Tibial nerve (tissue), 4 donors: ENCODE measurements at regions not wholly inside any gene's neighbourhood (a gene's known extent, or its start where the extent isn't known, plus 50 kb on each side); places are given as distances from the start of the nearest gene placed in this dataset.

Experiments used
- DNase-seq, 2 donors: peaks; one replicate each; pipeline ENCODE4 v3.0.0-alpha.2; 2019; ENCODE audit warnings: low spot score in 2 of 2
- H3K27ac ChIP-seq, 4 donors: fragments of 200-600 bp; sonication (generic) in 3 of 4; one replicate each; pipeline ENCODE4 v1.5.1; 2017 to 2019; ENCODE audit warnings: mild to moderate bottlenecking in 1 of 4
- H3K27me3 ChIP-seq, 2 donors: fragments of 200-600 bp; sonication (generic) in 1 of 2; one replicate each; pipeline versions ENCODE4 v1.5.1 to v1.6.0; 2017 to 2019
- H3K36me3 ChIP-seq, 3 donors: fragments of 200-600 bp; sonication (generic); one replicate each; pipeline ENCODE4 v1.5.1; 2018 to 2019
- H3K4me1 ChIP-seq, 4 donors: fragments of 200-600 bp; sonication (generic) in 3 of 4; one replicate each; pipeline ENCODE4 v1.5.1; 2017 to 2019
- H3K4me3 ChIP-seq, 4 donors: fragments of 200-600 bp; sonication (generic) in 3 of 4; one replicate each; pipeline ENCODE4 v1.5.1; 2017 to 2019; ENCODE audit warnings: mild to moderate bottlenecking in 1 of 4, moderate library complexity in 1 of 4
- H3K9me3 ChIP-seq, 4 donors: fragments of 200-600 bp; sonication (generic) in 3 of 4; one replicate each; pipeline ENCODE4 v1.5.1; 2017 to 2019
- EP300 ChIP-seq, 2 donors: sonication (generic); formaldehyde crosslinking; IDR thresholded peaks; one replicate each; pipeline ENCODE4 v1.6.1; 2017; ENCODE audit warnings: antibody characterized with exemption in 2 of 2, mild to moderate bottlenecking in 1 of 2
- POLR2A ChIP-seq, 2 donors: fragments of 450-650 bp; IDR thresholded peaks; one replicate each; pipeline ENCODE4 v1.6.1; 2017; ENCODE audit warnings: antibody characterized with exemption in 2 of 2, mild to moderate bottlenecking in 2 of 2, moderate library complexity in 2 of 2
- WGBS, 2 donors: methylation state at CpG; one replicate each; pipeline ENCODE4 v1.1.5; 2018; 5-methylcytosine and 5-hydroxymethylcytosine counted together
- TF ChIP-seq, protein P1 (sequence below), 5 experiments: fragments of 200-600 bp in 3 of 5; fragments of 450-650 bp in 2 of 5; sonication (generic) in 3 of 5; IDR thresholded peaks; one replicate each; pipeline ENCODE4 v1.5.1; 2016 to 2019; ENCODE audit warnings: antibody characterized with exemption in 5 of 5, mild to moderate bottlenecking in 3 of 5, moderate library complexity in 2 of 5

- Histone ChIP-seq H3K4me1 (no peaks in the 10 kb centered on the region), H3K36me3 (no peaks in the 10 kb centered on the region), H3K27ac (no peak overlapping the region), H3K9me3 (peaks cover 0 to 5% (median 1%) of the 10 kb centered on the region in 4 donors), H3K4me3 (no peak overlapping the region), H3K27me3 (no peaks in the 10 kb centered on the region)
- no peak for DNase-seq
- TF ChIP-seq POLR2A (IDR thresholded peaks at IDR 0.05) (no peak), EP300 (IDR thresholded peaks at IDR 0.05) (no peak)
- TF ChIP-seq, protein P1, sequence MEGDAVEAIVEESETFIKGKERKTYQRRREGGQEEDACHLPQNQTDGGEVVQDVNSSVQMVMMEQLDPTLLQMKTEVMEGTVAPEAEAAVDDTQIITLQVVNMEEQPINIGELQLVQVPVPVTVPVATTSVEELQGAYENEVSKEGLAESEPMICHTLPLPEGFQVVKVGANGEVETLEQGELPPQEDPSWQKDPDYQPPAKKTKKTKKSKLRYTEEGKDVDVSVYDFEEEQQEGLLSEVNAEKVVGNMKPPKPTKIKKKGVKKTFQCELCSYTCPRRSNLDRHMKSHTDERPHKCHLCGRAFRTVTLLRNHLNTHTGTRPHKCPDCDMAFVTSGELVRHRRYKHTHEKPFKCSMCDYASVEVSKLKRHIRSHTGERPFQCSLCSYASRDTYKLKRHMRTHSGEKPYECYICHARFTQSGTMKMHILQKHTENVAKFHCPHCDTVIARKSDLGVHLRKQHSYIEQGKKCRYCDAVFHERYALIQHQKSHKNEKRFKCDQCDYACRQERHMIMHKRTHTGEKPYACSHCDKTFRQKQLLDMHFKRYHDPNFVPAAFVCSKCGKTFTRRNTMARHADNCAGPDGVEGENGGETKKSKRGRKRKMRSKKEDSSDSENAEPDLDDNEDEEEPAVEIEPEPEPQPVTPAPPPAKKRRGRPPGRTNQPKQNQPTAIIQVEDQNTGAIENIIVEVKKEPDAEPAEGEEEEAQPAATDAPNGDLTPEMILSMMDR (IDR thresholded peaks at IDR 0.05) = no peak
Observed at GRCh38 chr2:145277922-145278321, 758.0 kb upstream of the ZEB2 start.

GRCh38 chr2:145273840-145274239 is 753.9 kb upstream of the ZEB2 start:
- H3K9me3 ChIP-seq = peaks cover 0 to 15% (median 5%) of the 10 kb centered on the region in 4 donors
- H3K27ac ChIP-seq = no peak overlapping the region
- no peak for DNase-seq
- no peaks in the 10 kb centered on the region for H3K4me1 ChIP-seq
- no peaks in the 10 kb centered on the region for H3K36me3 ChIP-seq
- WGBS, 2 donors = 90% methylated on average over 1 of the region's 1 CpG
- H3K27me3 ChIP-seq = no peaks in the 10 kb centered on the region
- TF ChIP-seq POLR2A (IDR thresholded peaks at IDR 0.05) (no peak), EP300 (IDR thresholded peaks at IDR 0.05) (no peak)
- TF ChIP-seq, protein P1 (IDR thresholded peaks at IDR 0.05) = no peak
- H3K4me3 ChIP-seq = no peak overlapping the region

DNA sequence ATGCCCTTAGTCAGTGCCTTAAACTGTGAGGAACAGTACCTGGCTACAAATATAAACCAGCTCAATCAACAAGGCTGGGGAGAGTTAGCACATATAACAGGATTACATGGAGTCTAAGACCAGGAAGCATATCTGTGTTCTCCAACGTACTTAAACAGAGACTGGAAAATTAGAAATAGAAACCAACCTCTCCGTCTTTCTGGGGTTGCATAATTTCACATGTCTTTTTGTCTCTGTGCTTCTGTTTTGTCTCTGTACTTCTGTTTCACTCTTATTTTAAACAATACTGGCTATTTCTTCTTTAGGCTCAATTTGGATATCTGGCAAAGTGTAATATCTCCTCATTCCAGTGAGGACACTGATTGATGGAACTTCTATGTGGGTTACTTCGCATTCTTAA is 749.0 kb upstream of the ZEB2 start:
- H3K27ac ChIP-seq = no peak overlapping the region
- H3K27me3 ChIP-seq = no peaks in the 10 kb centered on the region
- no peaks in the 10 kb centered on the region for H3K4me1 ChIP-seq
- TF ChIP-seq POLR2A (IDR thresholded peaks at IDR 0.05) (no peak), EP300 (IDR thresholded peaks at IDR 0.05) (no peak)
- TF ChIP-seq, protein P1 (IDR thresholded peaks at IDR 0.05) = no peak
- no peak for DNase-seq
- WGBS, 2 donors = 81 to 91% methylated on average over 3 of the region's 3 CpGs
- H3K4me3 ChIP-seq = no peak overlapping the region
- no peaks in the 10 kb centered on the region for H3K36me3 ChIP-seq
- H3K9me3 ChIP-seq = peaks cover 0 to 15% (median 5%) of the 10 kb centered on the region in 4 donors

DNA sequence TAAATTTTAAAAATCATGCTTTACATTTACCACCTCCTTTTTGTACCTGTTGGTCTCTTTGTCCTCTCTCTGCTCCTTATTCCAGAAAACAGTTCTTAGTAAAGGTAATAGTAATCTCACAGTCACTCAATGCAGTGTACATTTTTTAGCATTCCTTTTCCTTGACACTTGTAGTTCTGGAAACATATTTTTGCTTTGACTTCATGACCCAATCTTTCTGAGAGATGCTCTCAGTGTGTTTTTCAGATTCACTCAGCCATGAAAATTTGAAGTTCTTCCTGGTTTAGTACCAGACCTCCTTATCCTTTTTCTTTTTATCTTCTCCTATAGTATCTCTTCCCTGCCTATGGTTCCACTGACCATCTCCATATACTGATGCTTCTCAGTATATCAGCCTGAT is 747.5 kb upstream of the ZEB2 start:
- Histone ChIP-seq H3K4me1 (no peaks in the 10 kb centered on the region), H3K27me3 (no peaks in the 10 kb centered on the region), H3K36me3 (no peaks in the 10 kb centered on the region), H3K4me3 (no peak overlapping the region), H3K9me3 (peaks cover 0 to 8% (median 2%) of the 10 kb centered on the region in 4 donors), H3K27ac (no peak overlapping the region)
- no peak for DNase-seq
- TF ChIP-seq POLR2A (IDR thresholded peaks at IDR 0.05) (no peak), EP300 (IDR thresholded peaks at IDR 0.05) (no peak)
- TF ChIP-seq, protein P1 (IDR thresholded peaks at IDR 0.05) = no peak

DNA sequence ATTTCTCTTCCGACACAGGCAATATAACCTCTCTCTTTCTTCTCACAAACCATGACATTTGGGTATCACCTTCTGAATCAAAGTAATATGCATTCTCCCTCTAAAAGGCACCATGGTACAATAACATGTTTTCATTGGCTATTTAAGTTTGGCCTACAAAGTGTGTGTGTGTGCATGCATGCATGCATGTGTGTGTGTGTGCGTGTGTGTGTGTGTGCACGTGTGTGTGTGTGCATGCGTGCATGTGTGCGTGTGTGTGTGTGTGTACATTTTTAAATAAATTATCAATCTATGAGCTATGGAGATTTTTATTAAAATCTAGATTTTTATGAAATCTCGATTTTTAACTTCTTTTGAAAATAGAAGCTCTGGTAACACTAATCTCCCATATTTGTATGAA is 745.3 kb upstream of the ZEB2 start:
- Histone ChIP-seq H3K36me3 (no peaks in the 10 kb centered on the region), H3K27ac (no peak overlapping the region), H3K4me3 (no peak overlapping the region), H3K27me3 (no peaks in the 10 kb centered on the region), H3K9me3 (no peaks in the 10 kb centered on the region), H3K4me1 (no peaks in the 10 kb centered on the region)
- 89 to 92% methylated on average over 6 of the region's 6 CpGs for WGBS, 2 donors
- no peak for TF ChIP-seq POLR2A (IDR thresholded peaks at IDR 0.05)
- TF ChIP-seq, protein P1 (IDR thresholded peaks at IDR 0.05) = no peak
- no peak for DNase-seq
